CMK (cell line): ENCODE measurements at regions not wholly inside any gene's neighbourhood (a gene's known extent, or its start where the extent isn't known, plus 50 kb on each side); places are given as distances from the start of the nearest gene placed in this dataset.
"Not testable (repeated sequence)": the region's sequence is repeated elsewhere in the genome, so short reads cannot be mapped to it uniquely, and the experiment has no call there.

Experiments
- DNase-seq: peaks from one replicate; pipeline ENCODE4 v3.0.0-alpha.2; 2010; ENCODE audit warnings: low read depth

DNA sequence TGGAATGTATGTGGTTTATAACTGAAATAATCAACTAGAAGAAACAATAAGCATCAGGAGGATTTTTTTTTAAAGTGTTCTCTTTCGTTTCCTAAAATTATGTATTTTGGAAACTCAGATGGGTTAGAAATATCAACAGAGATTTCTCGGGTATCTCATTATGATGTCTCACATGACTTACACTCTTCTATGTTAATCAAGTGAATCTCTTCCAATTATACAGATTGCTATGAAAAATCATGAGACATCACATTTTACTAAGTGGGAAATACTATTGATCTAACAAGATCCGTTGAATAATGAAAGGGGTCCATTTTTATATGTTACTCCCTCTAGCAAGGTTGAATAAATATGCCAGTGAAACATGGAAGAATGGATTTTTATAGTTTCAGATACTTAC lies 54.7 kb upstream of the NRIP1 start:
- DNase-seq: no peak

GRCh38 chr21:15121097-15121654 lies 56.4 kb upstream of the NRIP1 start:
- no peak for DNase-seq

GRCh38 chr21:15121655-15122120 lies 56.9 kb upstream of the NRIP1 start:
- DNase-seq: no peak

GRCh38 chr21:15122241-15122640 lies 57.4 kb upstream of the NRIP1 start:
- no peak for DNase-seq

- DNase-seq: no peak
Observed at GRCh38 chr21:15124731-15125130, 59.9 kb upstream of the NRIP1 start.

- DNase-seq: no peak
Observed at GRCh38 chr21:15126948-15127347, 62.1 kb upstream of the NRIP1 start.

DNA sequence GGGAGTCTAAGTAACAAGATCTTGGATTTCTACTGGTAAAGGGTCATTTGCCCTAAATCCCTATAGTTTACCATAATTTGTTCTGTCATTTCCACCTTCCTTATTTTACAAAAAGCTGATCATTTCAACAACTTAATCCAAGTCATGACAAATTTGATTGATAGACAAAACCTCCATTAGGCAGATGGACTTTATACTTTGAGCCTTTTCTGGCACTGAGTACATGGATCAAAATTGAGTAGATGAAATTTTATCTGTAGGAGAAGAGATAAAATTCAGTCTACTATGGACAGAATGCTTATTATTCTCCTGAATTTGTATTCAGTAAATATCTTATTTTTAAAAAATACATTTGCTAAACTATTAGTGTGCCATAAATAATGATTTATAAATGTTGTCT lies 62.6 kb upstream of the NRIP1 start:
- no peak for DNase-seq

DNA sequence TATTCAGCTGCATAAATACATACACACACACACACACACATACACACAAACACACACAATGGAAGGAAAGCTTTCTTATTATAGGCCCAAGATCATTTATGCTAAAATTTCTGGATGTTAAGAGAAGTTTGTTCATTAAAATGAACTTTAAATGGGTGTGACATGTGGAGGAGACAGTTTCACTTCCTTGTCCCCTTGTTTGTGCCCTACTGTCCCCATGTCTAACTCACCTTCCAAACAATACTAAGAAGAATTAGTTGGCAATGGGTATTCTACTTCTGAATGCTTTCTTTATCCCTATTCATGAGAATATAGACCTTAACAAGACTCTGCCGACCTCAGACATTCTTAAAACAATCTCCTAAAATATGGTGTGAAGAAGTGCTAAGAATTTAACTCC lies 63.5 kb upstream of the NRIP1 start:
- DNase-seq: no peak

- DNase-seq: not testable (repeated sequence)
Observed at GRCh38 chr21:15128714-15129113, 63.9 kb upstream of the NRIP1 start.

DNA sequence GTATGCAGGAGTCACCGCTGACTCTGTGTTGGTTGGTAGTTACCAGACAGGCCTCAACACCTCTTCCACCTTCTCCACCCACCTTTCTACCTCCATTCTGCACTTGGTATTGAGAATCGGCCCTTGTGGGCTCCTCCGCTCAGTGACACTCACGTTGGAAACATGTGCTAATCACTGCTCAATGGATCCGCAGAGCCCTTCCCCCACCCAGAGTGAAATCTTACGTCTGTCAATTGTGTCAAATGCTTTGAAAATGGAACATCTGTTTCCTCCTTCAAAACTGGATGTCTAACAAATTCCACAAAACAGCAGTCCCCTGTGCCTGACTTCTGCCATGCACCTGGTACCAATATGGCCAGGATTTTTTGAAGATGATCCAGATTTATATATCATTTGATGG lies 65.5 kb upstream of the NRIP1 start:
- no peak for DNase-seq

GRCh38 chr21:15130751-15131150 lies 66.0 kb upstream of the NRIP1 start:
- DNase-seq: no peak

- no peak for DNase-seq
Observed at GRCh38 chr21:15132781-15133180, 68.0 kb upstream of the NRIP1 start.

GRCh38 chr21:15134701-15135470 lies 70.1 kb upstream of the NRIP1 start:
- DNase-seq: no peak

DNA sequence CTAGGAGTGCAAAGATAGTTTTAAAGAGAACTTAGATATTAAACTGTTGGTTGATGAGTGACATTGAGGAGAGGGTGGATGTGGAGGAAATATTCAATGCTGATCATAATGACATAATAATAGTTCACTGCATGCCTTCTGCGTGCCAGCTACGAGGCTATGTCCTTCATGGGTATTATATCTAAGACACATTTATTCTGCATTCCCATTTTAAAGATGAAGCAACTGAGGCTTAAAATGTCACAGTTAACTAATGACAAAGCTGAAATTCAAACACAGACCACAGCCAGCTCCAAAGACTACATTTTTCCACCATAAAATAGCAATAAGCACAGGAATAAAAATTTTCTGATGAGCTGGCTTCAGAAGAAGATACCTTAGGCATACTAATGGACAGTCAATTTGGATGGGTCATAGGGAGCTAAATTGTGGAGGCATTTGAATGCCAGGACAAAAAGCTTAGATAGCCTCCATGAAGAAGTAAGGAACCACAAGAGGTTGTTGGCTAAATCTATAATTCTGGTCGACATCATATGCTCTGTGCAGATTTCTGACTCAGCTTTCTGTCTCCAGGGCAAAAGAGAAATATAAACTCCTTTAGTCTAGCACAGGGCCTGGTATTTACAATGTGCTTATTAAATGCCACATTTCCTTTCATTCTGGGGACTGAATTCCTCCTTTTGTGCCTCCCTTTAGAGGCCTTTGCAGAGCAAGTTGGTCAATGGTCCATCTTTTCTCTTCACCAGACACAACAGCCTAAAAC lies 71.2 kb upstream of the NRIP1 start:
- no peak for DNase-seq

- no peak for DNase-seq
Observed at GRCh38 chr21:15138490-15138889, 73.7 kb upstream of the NRIP1 start.

DNA sequence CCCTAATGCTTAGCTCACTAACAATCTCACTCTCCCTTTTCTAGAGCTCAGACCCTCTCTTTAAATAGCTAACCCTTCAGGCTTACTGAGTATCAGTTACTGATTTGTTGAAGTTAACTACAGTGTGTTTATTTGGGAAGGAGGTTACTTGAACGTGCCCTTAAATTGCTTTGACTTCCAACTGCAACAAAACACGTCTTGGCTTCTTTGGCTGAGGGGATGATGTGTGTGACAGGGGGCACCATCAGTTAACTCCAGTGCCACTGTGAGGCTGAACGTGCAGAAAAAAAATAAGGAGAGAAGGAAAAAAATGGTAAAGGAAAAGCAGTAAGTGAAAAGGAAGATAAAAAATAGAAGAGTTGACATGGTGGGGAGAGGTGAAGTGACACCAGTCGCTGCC lies 75.1 kb upstream of the NRIP1 start:
- no peak for DNase-seq

DNA sequence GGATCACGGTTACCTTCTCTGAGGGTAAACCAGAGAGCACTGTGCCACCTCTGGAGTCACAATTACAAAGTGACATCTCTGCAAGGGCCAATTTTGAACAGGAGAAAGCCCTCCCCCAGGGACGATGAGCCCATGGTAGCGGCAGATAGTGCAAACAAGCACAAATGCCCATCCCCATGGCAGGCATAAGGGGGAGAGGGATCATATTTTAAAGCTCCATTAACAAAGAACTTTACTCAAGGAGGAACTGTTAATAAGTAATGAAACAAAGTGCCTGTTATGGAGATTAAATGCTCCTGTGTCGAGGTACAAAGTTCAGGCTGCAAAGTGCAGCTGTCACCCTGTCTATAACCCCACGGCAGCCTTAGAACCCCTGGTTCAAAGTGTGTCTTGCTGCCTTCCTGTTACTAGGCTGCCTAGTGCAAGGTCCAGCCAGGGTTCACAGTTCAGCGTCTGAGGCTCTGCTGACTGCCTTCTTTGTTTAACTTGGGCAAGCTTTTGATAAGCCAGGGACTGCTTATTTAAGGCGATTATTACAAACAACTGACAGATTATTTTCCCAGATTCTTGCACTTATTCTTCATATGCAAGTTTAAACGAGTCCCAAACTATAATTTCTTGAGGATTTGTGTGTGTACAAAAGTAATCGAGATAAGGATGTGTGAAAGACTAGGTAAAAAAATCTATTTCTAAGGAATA lies 75.7 kb upstream of the NRIP1 start:
- no peak for DNase-seq

DNA sequence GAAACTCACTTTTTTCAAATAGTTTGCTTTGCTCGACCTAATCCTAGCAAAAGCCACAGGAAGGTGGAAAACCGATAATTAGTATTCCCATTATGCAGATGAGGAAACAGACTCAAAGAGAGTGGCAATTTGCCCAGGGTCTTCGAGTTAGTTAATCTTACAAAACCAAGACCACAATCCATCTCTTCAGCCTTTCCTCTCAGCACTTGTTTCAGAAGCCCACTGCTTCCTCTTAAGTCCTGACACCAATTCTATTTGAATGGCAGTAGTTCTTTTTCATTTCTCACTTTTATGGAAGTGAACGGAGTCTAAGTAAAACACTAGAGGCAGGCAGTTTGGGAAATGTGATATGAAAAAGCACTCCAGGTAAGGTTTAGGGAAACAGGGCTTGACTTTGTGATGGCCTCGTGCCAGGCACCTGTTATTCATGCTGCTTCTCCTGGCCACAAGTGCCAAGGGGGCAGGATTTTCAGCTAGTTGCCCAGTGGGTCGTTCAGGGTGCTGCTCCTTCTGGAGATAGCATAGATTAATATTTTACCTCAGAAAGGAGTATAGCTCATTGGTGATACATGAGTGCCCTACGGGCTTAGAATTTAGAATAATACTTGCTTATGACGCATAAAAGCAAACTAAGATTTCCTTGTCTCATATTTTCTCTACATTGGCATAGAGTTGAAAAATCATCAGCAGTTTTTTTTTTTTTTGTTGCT lies 76.6 kb upstream of the NRIP1 start:
- no peak for DNase-seq

GRCh38 chr21:15144026-15144425 lies 79.2 kb upstream of the NRIP1 start:
- DNase-seq: no peak

DNA sequence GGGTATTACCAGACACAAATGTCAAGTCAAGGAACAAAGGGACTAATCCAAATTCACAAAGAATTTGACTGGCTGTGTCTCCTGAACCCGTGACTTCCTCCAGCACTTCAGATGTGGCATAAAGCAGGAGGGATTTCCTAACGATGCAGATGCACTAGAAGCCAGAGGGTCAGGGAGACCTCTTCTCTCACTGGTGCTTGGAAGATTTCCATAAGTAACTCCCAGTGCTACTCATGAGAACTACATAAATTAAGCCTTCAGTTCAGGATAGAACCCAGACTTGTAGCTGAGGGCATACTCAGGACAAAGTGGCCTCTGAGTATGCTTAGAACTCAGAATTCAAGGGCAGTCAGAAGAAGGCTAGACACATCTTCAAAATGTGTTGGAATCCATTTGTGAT lies 83.6 kb upstream of the NRIP1 start:
- no peak for DNase-seq

GRCh38 chr21:15149600-15150224 lies 84.9 kb upstream of the NRIP1 start:
- no peak for DNase-seq
